K562 (cell line): ENCODE measurements at regions not wholly inside any gene's neighbourhood (a gene's known extent, or its start where the extent isn't known, plus 50 kb on each side); places are given as distances from the start of the nearest gene placed in this dataset.

Source experiments
- ATAC-seq: fragments of 200-7000 bp; cut with Tn5 transposase; 3 replicates; pipeline ENCODE4 v1.9.1; 2020; ENCODE audit warnings: moderate library complexity
- BruUV-seq: library from RNA; stranded (reverse); fragments of 400-500 nt; replicated peaks from 2 replicates; lab custom pipeline; 2021; lab: Mats Ljungman, UMichigan
- CTCF ChIA-PET: fragments of 300-600 bp; formaldehyde crosslinking; extraction: SDS; loops from one replicate; lab custom pipeline; 2021; ENCODE audit warnings: low intra/inter-chr PET ratio; lab: Yijun Ruan, JAX
- POLR2A ChIA-PET: fragments of 300-600, 350-650 bp; sonication (Branson Sonifier 250); formaldehyde crosslinking; extraction: SDS; loops from one replicate; lab custom pipeline; 2021; ENCODE audit warnings: antibody characterized with exemption, inconsistent platforms; lab: Yijun Ruan, JAX
- DNase-seq, 4 experiments: peaks; one replicate each; pipeline versions ENCODE4 v3.0.0 to v3.0.0-alpha.2; 2011 to 2018; ENCODE audit warnings: low spot score in 3 of 4, mixed read lengths in 3 of 4; ENCODE audit errors: extremely low read depth in 1 of 4
- FAIRE-seq: peaks from 2 replicates; lab custom pipeline; 2011; peaks lifted over from hg19 to GRCh38; lab: Jason Lieb, UNC
- H2AFZ ChIP-seq: 2 replicates; pipeline ENCODE4 v1.6.0; 2011; ENCODE audit warnings: low read depth, low read length, control low read depth, inconsistent platforms
- H3K27ac ChIP-seq: fragments of 200-600 bp; 3 replicates; pipeline ENCODE4 v1.8.0; 2011; ENCODE audit warnings: low read depth, mild to moderate bottlenecking, control low read depth, inconsistent platforms, low read length, moderate library complexity, mixed read lengths; ENCODE audit errors: extremely low read depth
- H3K27me3 ChIP-seq, 2 experiments: fragments of 300-600 bp in 1 of 2; 2 replicates in 1 of 2; 3 replicates in 1 of 2; pipeline versions ENCODE4 v1.6.0 to v1.8.0; 2011; ENCODE audit warnings: inconsistent platforms in 2 of 2, low read length in 2 of 2, mild to moderate bottlenecking in 1 of 2, mixed read lengths in 1 of 2, moderate library complexity in 1 of 2; ENCODE audit not compliant: control insufficient read depth in 2 of 2, insufficient read depth in 2 of 2
- H3K36me3 ChIP-seq: fragments of 300-600 bp; 3 replicates; pipeline ENCODE4 v1.8.0; 2011; ENCODE audit warnings: mild to moderate bottlenecking, low read length, inconsistent platforms; ENCODE audit not compliant: control insufficient read depth, insufficient read depth
- H3K4me1 ChIP-seq, 2 experiments: fragments of 200-600 bp in 1 of 2; replicated peaks in 1 of 2; 2 replicates in 1 of 2; 3 replicates in 1 of 2; pipeline versions ENCODE4 v1.5.1 to v1.8.0; 2011; ENCODE audit warnings: inconsistent platforms in 2 of 2, low read length in 2 of 2, mild to moderate bottlenecking in 1 of 2, mixed read lengths in 1 of 2, moderate library complexity in 1 of 2; ENCODE audit not compliant: control insufficient read depth in 2 of 2, insufficient read depth in 2 of 2
- H3K4me2 ChIP-seq: 2 replicates; pipeline ENCODE4 v1.6.1; 2011; ENCODE audit warnings: low read length, control low read depth, inconsistent platforms, mixed read lengths; ENCODE audit not compliant: insufficient read depth
- H3K4me3 ChIP-seq: fragments of 200-600 bp; sonication (generic), shearing (Covaris generic); 2 replicates; pipeline ENCODE4 v1.5.1; 2016; ENCODE audit warnings: control low read depth, inconsistent platforms
- H3K79me2 ChIP-seq: fragments of 200-600 bp; 3 replicates; pipeline ENCODE4 v1.8.0; 2011; ENCODE audit warnings: low read length, inconsistent platforms; ENCODE audit not compliant: control insufficient read depth, insufficient read depth
- H3K9ac ChIP-seq, 2 experiments: 2 replicates each; pipeline versions ENCODE4 v1.6.0 to v1.6.1; 2011; ENCODE audit warnings: low read depth in 2 of 2, low read length in 2 of 2, control low read depth in 1 of 2, inconsistent platforms in 1 of 2, mild to moderate bottlenecking in 1 of 2, mixed read lengths in 1 of 2; ENCODE audit not compliant: insufficient read depth in 1 of 2
- H3K9me1 ChIP-seq: one replicate; pipeline ENCODE4 v1.6.0; 2011; ENCODE audit warnings: inconsistent platforms, mild to moderate bottlenecking, low read length, moderate library complexity; ENCODE audit not compliant: control insufficient read depth, insufficient read depth
- H3K9me3 ChIP-seq: replicated peaks from 2 replicates; pipeline ENCODE4 v1.5.1; 2011; ENCODE audit warnings: low read depth, low read length, inconsistent platforms; ENCODE audit not compliant: control insufficient read depth, insufficient read depth
- H4K20me1 ChIP-seq: replicated peaks from 2 replicates; pipeline ENCODE4 v1.6.1; 2011; ENCODE audit warnings: low read length, inconsistent platforms, mixed read lengths; ENCODE audit not compliant: control insufficient read depth, insufficient read depth
- ARID1B ChIP-seq: fragments of 450-650 bp; IDR thresholded peaks from 2 replicates; pipeline ENCODE4 v1.6.1; 2016; ENCODE audit warnings: antibody characterized with exemption, mild to moderate bottlenecking, inconsistent platforms
- BDP1 ChIP-seq: IDR thresholded peaks from 3 replicates; pipeline ENCODE4 v1.6.1; 2011; ENCODE audit not compliant: insufficient read length, insufficient read depth
- CCNT2 ChIP-seq: IDR thresholded peaks from 2 replicates; pipeline ENCODE4 v1.6.1; 2011; ENCODE audit warnings: borderline replicate concordance, low read depth, mild to moderate bottlenecking, moderate library complexity, mixed read lengths, low read length; ENCODE audit not compliant: insufficient read length; ENCODE audit errors: extremely low read depth
- E2F3 ChIP-seq: fragments of 250-450 bp; sonication (Bioruptor Pico); IDR thresholded peaks from 2 replicates; pipeline ENCODE4 v1.4.0; 2020; ENCODE audit warnings: mild to moderate bottlenecking
- EGR1 ChIP-seq: fragments of 450-650 bp; conservative IDR thresholded peaks from 2 replicates; pipeline ENCODE4 v1.6.1; 2017; ENCODE audit warnings: mild to moderate bottlenecking
- EHMT2 ChIP-seq: fragments of 450-650 bp; IDR thresholded peaks from 2 replicates; pipeline ENCODE4 v1.6.1; 2018; ENCODE audit warnings: antibody characterized with exemption
- HCFC1 ChIP-seq: IDR thresholded peaks from 2 replicates; pipeline ENCODE4 v1.6.1; 2012; ENCODE audit warnings: low read depth, low read length, improper control_type of control experiment
- MAFG ChIP-seq: fragments of 450-650 bp; conservative IDR thresholded peaks from 2 replicates; pipeline ENCODE4 v1.6.1; 2016; ENCODE audit warnings: missing genetic modification characterization, missing compliant biosample characterization
- MAFK ChIP-seq: IDR thresholded peaks from 2 replicates; pipeline ENCODE4 v1.6.1; 2011; ENCODE audit warnings: low read length, improper control_type of control experiment
- OTX1 ChIP-seq: fragments of 450-650 bp; formaldehyde crosslinking; IDR thresholded peaks from 2 replicates; pipeline ENCODE4 v1.4.0; 2022; ENCODE audit warnings: mild to moderate bottlenecking
- RBM17 ChIP-seq: fragments of 200-400 bp; formaldehyde crosslinking; IDR thresholded peaks from 2 replicates; pipeline ENCODE4 v1.6.1; 2017; ENCODE audit warnings: low read depth, mild to moderate bottlenecking, low read length, borderline replicate concordance
- RFX5 ChIP-seq: IDR thresholded peaks from 2 replicates; pipeline ENCODE4 v1.6.1; 2011; ENCODE audit warnings: low read depth, mild to moderate bottlenecking, improper control_type of control experiment, low read length
- RNF219 ChIP-seq: fragments of 250-450 bp; sonication (Bioruptor Pico); IDR thresholded peaks from 2 replicates; pipeline ENCODE4 v1.5.0; 2022; ENCODE audit warnings: mild to moderate bottlenecking
- SP1 ChIP-seq: sonication (generic); formaldehyde crosslinking; IDR thresholded peaks from 2 replicates; pipeline ENCODE4 v1.8.1; 2022; ENCODE audit warnings: mild to moderate bottlenecking, missing genetic modification reagents
- ZBTB17 ChIP-seq: fragments of 450-650 bp; formaldehyde crosslinking; IDR thresholded peaks from 2 replicates; pipeline ENCODE4 v1.4.0; 2020; ENCODE audit warnings: mild to moderate bottlenecking
- ZBTB2 ChIP-seq: fragments of 450-650 bp; IDR thresholded peaks from 2 replicates; pipeline ENCODE4 v1.6.1; 2016; ENCODE audit warnings: antibody characterized with exemption
- ZNF124 ChIP-seq: sonication (generic); formaldehyde crosslinking; IDR thresholded peaks from 2 replicates; pipeline ENCODE4 v1.8.1; 2022; ENCODE audit warnings: missing genetic modification reagents
- ZNF146 ChIP-seq: IDR thresholded peaks from one replicate; pipeline ENCODE4 v1.6.1; 2018; ENCODE audit warnings: missing compliant biosample characterization; ENCODE audit not compliant: unreplicated experiment
- ZNF316 ChIP-seq: fragments of 450-650 bp; IDR thresholded peaks from 2 replicates; pipeline ENCODE4 v1.6.1; 2016
- WGBS: fragments of 100-300 bp; shearing (Covaris generic); methylation state at CpG from one replicate; pipeline ENCODE4 v1.1.6; 2016; ENCODE audit warnings: low coverage, mixed read lengths; ENCODE audit not compliant: insufficient coverage; ENCODE audit errors: missing lambda C conversion rate; 5-methylcytosine and 5-hydroxymethylcytosine counted together
- in situ Hi-C: fragments of 300-500 bp; cut with MboI; formaldehyde crosslinking; loops from 4 replicates; pipeline ENCODE4 v1.15.0; 2018; ENCODE audit warnings: inconsistent platforms, mixed read lengths
- intact Hi-C: fragments of 100-400 bp; cut with micrococcal nuclease; formaldehyde crosslinking; loops from 2 replicates; pipeline ENCODE4 v1.14.2; 2022

- Histone ChIP-seq H2AFZ (no peak overlapping the region), H3K9ac (no peak overlapping the region), H3K27me3 (no peaks in the 10 kb centered on the region), H3K79me2 (no peaks in the 10 kb centered on the region), H3K9me3 (no peaks in the 10 kb centered on the region), H3K36me3 (no peaks in the 10 kb centered on the region), H3K4me1 (no peaks in the 10 kb centered on the region), H4K20me1 (no peaks in the 10 kb centered on the region), H3K27ac (no peak overlapping the region), H3K9me1 (no peaks in the 10 kb centered on the region), H3K4me3 (no peak overlapping the region), H3K4me2 (no peak overlapping the region)
- ATAC-seq (no peak), DNase-seq (no peak), FAIRE-seq (no peak)
- 0% methylated on average over 1 of the region's 1 CpG for WGBS
- no TSS peak for BruUV-seq
- POLR2A ChIA-PET = no interaction called here
- TF ChIP-seq ZNF316 (peak; percentile 32; the same call in 1 of the 2 replicates), EHMT2 (no peak), BDP1 (no peak), RFX5 (no peak), ZBTB2 (no peak), SP1 (no peak), HCFC1 (no peak), ZNF124 (no peak), MAFG (tag) (peak; percentile 28; the same call in 1 of the 2 replicates), RNF219 (CRISPR knock-in tag) (no peak), OTX1 (CRISPR knock-in tag) (no peak), EGR1 (no peak), E2F3 (CRISPR knock-in tag) (no peak), ARID1B (no peak), ZBTB17 (CRISPR knock-in tag) (no peak), ZNF146 (CRISPR knock-in tag) (no peak), CCNT2 (no peak), RBM17 (no peak), MAFK (peak; percentile 11; the same call in 1 of the 2 replicates)
- in situ Hi-C loops (no loop called here), intact Hi-C loops (no loop called here)
- CTCF ChIA-PET = no interaction called here
Observed at GRCh38 chr2:33694904-33695303, 95.8 kb upstream of the FAM98A start.
